ENCODE measurements at regions not wholly inside any gene's neighbourhood (a gene's known extent, or its start where the extent isn't known, plus 50 kb on each side); places are given as distances from the start of the nearest gene placed in this dataset.

- no peak overlapping the region for H2AFZ ChIP-seq (ENCODE audit: low read length)
- intact Hi-C loops (cut with micrococcal nuclease; ENCODE audit: unreplicated experiment), result no loop called here
- POLR2A ChIA-PET, result no interaction called here
- BruUV-seq (replicated peaks), result no TSS peak
- H3K27me3 ChIP-seq (ENCODE audit: control insufficient read depth in 1 of 2, insufficient read depth in 2 of 2, low read length in 2 of 2), result no peaks in the 10 kb centered on the region
- FAIRE-seq (no peak), DNase-seq (ENCODE audit: low spot score) (no peak), ATAC-seq (no peak)
- no peaks in the 10 kb centered on the region for H3K4me1 ChIP-seq (ENCODE audit: insufficient read depth, low read length)
- in situ Hi-C loops (cut with HindIII; ENCODE audit: extremely low pct_ligation_motif_present, low pct_unique_long_range_greater_than_20kb), result no loop called here
- no peak overlapping the region for H3K9ac ChIP-seq (ENCODE audit: insufficient read depth, low read depth, low read length)
- H3K79me2 ChIP-seq (ENCODE audit: insufficient read depth, low read length), result no peaks in the 10 kb centered on the region
- H4K20me1 ChIP-seq (ENCODE audit: insufficient read depth, low read length), result no peaks in the 10 kb centered on the region
- CTCF ChIA-PET (ENCODE audit: low intra/inter-chr PET ratio, low total read pairs), result no interaction called here
- H3K4me3 ChIP-seq (replicated peaks in 1 of 3; ENCODE audit: insufficient read depth in 1 of 3, low read depth in 2 of 3, low read length in 3 of 3), result no peak overlapping the region
- H3K9me3 ChIP-seq (ENCODE audit: low read length), result peaks cover 92% of the 10 kb centered on the region
- 30% methylated on average over 2 of the region's 2 CpGs for WGBS (ENCODE audit: low lambda C conversion rate)
- H3K36me3 ChIP-seq (replicated peaks in 1 of 2; ENCODE audit: control insufficient read depth in 1 of 2, insufficient read depth in 2 of 2, low read length in 2 of 2), result no peaks in the 10 kb centered on the region
- no peak for TF ChIP-seq POGK (CRISPR knock-in tag; conservative IDR thresholded peaks at IDR 0.05)
- peak; percentile 59 for TF ChIP-seq CEBPB (IDR thresholded peaks at IDR 0.05; ENCODE audit: borderline replicate concordance, low read depth, low read length)
- H3K27ac ChIP-seq (ENCODE audit: extremely low read length, insufficient read depth, low read length), result no peak overlapping the region
- no peak overlapping the region for H3K4me2 ChIP-seq (ENCODE audit: low read depth, low read length)
Observed at GRCh38 chr6:22875845-22876244, 306.5 kb downstream of the HDGFL1 start.

GRCh38 chr6:22878324-22878701 is 308.9 kb downstream of the HDGFL1 start:
- TF ChIP-seq ZNF44 (CRISPR knock-in tag; IDR thresholded peaks at IDR 0.05) (no peak), ZKSCAN8 (CRISPR knock-in tag; IDR thresholded peaks at IDR 0.05; ENCODE audit: borderline replicate concordance) (no peak), ATM (IDR thresholded peaks at IDR 0.05; ENCODE audit: borderline replicate concordance) (no peak), ZNF274 (CRISPR knock-in tag; IDR thresholded peaks at IDR 0.05) (no peak), KDM4B (CRISPR knock-in tag; IDR thresholded peaks at IDR 0.05) (no peak), ZKSCAN5 (CRISPR knock-in tag; IDR thresholded peaks at IDR 0.05) (no peak), RELA (CRISPR knock-in tag; IDR thresholded peaks at IDR 0.05) (no peak), SP4 (CRISPR knock-in tag; IDR thresholded peaks at IDR 0.05) (no peak), TRAFD1 (CRISPR knock-in tag; IDR thresholded peaks at IDR 0.05; ENCODE audit: borderline replicate concordance) (no peak), ZNF280B (CRISPR knock-in tag; IDR thresholded peaks at IDR 0.05; ENCODE audit: borderline replicate concordance) (no peak), ZNF501 (CRISPR knock-in tag; IDR thresholded peaks at IDR 0.05) (no peak)
- Histone ChIP-seq H3K27ac (ENCODE audit: extremely low read length, insufficient read depth, low read length) (no peak overlapping the region), H3K36me3 (replicated peaks in 1 of 2; ENCODE audit: control insufficient read depth in 1 of 2, insufficient read depth in 2 of 2, low read length in 2 of 2) (no peaks in the 10 kb centered on the region), H3K4me3 (replicated peaks in 1 of 3; ENCODE audit: insufficient read depth in 1 of 3, low read depth in 2 of 3, low read length in 3 of 3) (no peak overlapping the region), H3K9ac (ENCODE audit: insufficient read depth, low read depth, low read length) (no peak overlapping the region), H2AFZ (ENCODE audit: low read length) (no peak overlapping the region), H3K27me3 (ENCODE audit: control insufficient read depth in 1 of 2, insufficient read depth in 2 of 2, low read length in 2 of 2) (no peaks in the 10 kb centered on the region), H3K4me2 (ENCODE audit: low read depth, low read length) (no peak overlapping the region), H3K9me3 (ENCODE audit: low read length) (peaks cover 91% of the 10 kb centered on the region), H3K79me2 (ENCODE audit: insufficient read depth, low read length) (no peaks in the 10 kb centered on the region), H3K4me1 (ENCODE audit: insufficient read depth, low read length) (no peaks in the 10 kb centered on the region), H4K20me1 (ENCODE audit: insufficient read depth, low read length) (no peaks in the 10 kb centered on the region)
- ChIA-PET POLR2A (no interaction called here), CTCF (ENCODE audit: low intra/inter-chr PET ratio, low total read pairs) (no interaction called here)
- WGBS (ENCODE audit: low lambda C conversion rate), result 1% methylated on average over 3 of the region's 3 CpGs
- in situ Hi-C loops (cut with HindIII; ENCODE audit: extremely low pct_ligation_motif_present, low pct_unique_long_range_greater_than_20kb), result no loop called here
- no TSS peak for BruUV-seq (replicated peaks)
- FAIRE-seq, result no peak
- intact Hi-C loops (cut with micrococcal nuclease; ENCODE audit: unreplicated experiment), result no loop called here
- no peak for DNase-seq (ENCODE audit: low spot score)
- ATAC-seq, result no peak

All from HepG2 (cell line).